Fibroblast of pulmonary artery (primary cell): ENCODE measurements at regions not wholly inside any gene's neighbourhood (a gene's known extent, or its start where the extent isn't known, plus 50 kb on each side); places are given as distances from the start of the nearest gene placed in this dataset.

ENCODE experiments used
- DNase-seq: peaks from one replicate; pipeline ENCODE4 v3.0.0-alpha.2; 2010; ENCODE audit warnings: low read depth
- H3K4me3 ChIP-seq: replicated peaks from 2 replicates; pipeline ENCODE4 v1.5.1; 2011; ENCODE audit warnings: low read depth, mild to moderate bottlenecking, control low read depth, low read length, moderate library complexity
- CTCF ChIP-seq: IDR thresholded peaks from 2 replicates; pipeline ENCODE4 v1.5.1; 2011; ENCODE audit warnings: mild to moderate bottlenecking, control low read depth, low read length, inconsistent platforms; ENCODE audit errors: missing control alignments

- DNase-seq: no peak
- no peak overlapping the region for H3K4me3 ChIP-seq
- TF ChIP-seq CTCF: no peak
Measured at GRCh38 chr5:153081385-153081784, 409.1 kb upstream of the GRIA1 start.

- no peak for TF ChIP-seq CTCF
- no peak overlapping the region for H3K4me3 ChIP-seq
Measured at GRCh38 chr5:153084511-153084910, 406.0 kb upstream of the GRIA1 start.

GRCh38 chr5:153086486-153086885, 404.0 kb upstream of the GRIA1 start:
- DNase-seq: no peak
- TF ChIP-seq CTCF: no peak
- H3K4me3 ChIP-seq: no peak overlapping the region

More at GRCh38 chr5:153084511-153084910, 406.0 kb upstream of the GRIA1 start:
- DNase-seq: no peak

GRCh38 chr5:153088538-153088937, 401.9 kb upstream of the GRIA1 start:
- no peak overlapping the region for H3K4me3 ChIP-seq
- DNase-seq: no peak
- TF ChIP-seq CTCF: no peak

- DNase-seq: no peak
- no peak overlapping the region for H3K4me3 ChIP-seq
- no peak for TF ChIP-seq CTCF
Measured at GRCh38 chr5:153094333-153094732, 396.1 kb upstream of the GRIA1 start.

- no peak overlapping the region for H3K4me3 ChIP-seq
- no peak for DNase-seq
- TF ChIP-seq CTCF: no peak
Measured at GRCh38 chr5:153096381-153096780, 394.1 kb upstream of the GRIA1 start.

GRCh38 chr5:153099328-153099727, 391.1 kb upstream of the GRIA1 start:
- no peak for TF ChIP-seq CTCF
- DNase-seq: no peak
- H3K4me3 ChIP-seq: no peak overlapping the region
